SK-N-SH (cell line): ENCODE measurements at regions not wholly inside any gene's neighbourhood (a gene's known extent, or its start where the extent isn't known, plus 50 kb on each side); places are given as distances from the start of the nearest gene placed in this dataset.

Experiments used
- CTCF ChIA-PET: fragments of 300-600, 350-600 bp; formaldehyde crosslinking; extraction: SDS; loops from one replicate; lab custom pipeline; 2021; lab: Yijun Ruan, JAX
- POLR2A ChIA-PET: fragments of 350-600 bp; sonication (Branson Sonifier 250); formaldehyde crosslinking; extraction: SDS; loops from one replicate; lab custom pipeline; 2020; ENCODE audit warnings: antibody characterized with exemption, inconsistent platforms; lab: Yijun Ruan, JAX
- DNase-seq: peaks from one replicate; pipeline ENCODE4 v3.0.0; 2012
- H2AFZ ChIP-seq: fragments of 200-600 bp; sonication (generic); 2 replicates; pipeline ENCODE4 v1.8.1; 2016; ENCODE audit warnings: antibody characterized with exemption, mild to moderate bottlenecking, low read depth
- H3F3A ChIP-seq: fragments of 200-600 bp; sonication (generic); replicated peaks from 2 replicates; pipeline ENCODE3; 2016; ENCODE audit warnings: antibody characterized with exemption, mild to moderate bottlenecking; ENCODE audit not compliant: insufficient read depth
- H3K27ac ChIP-seq, 2 experiments: fragments of 200-500 bp in 1 of 2; fragments of 200-600 bp in 1 of 2; sonication (Bioruptor generic) in 1 of 2; sonication (generic), shearing (Covaris generic) in 1 of 2; 2 replicates each; pipeline versions ENCODE4 v1.5.1 to v1.6.1; 2014 to 2016; ENCODE audit warnings: low read depth in 2 of 2, inconsistent platforms in 1 of 2, low read length in 1 of 2, mild to moderate bottlenecking in 1 of 2, mixed read lengths in 1 of 2
- H3K27me3 ChIP-seq: fragments of 200-600 bp; sonication (generic), shearing (Covaris generic); 2 replicates; pipeline ENCODE4 v1.6.1; 2016; ENCODE audit warnings: mixed run types; ENCODE audit not compliant: insufficient read depth
- H3K36me3 ChIP-seq, 2 experiments: fragments of 200-500 bp in 1 of 2; fragments of 200-600 bp in 1 of 2; sonication (Bioruptor generic) in 1 of 2; sonication (generic) in 1 of 2; replicated peaks in 1 of 2; 2 replicates each; pipeline versions ENCODE3 to v1.5.1; 2014 to 2016; ENCODE audit warnings: low read length in 1 of 2, mild to moderate bottlenecking in 1 of 2; ENCODE audit not compliant: insufficient read depth in 2 of 2, control insufficient read depth in 1 of 2
- H3K4me1 ChIP-seq, 2 experiments: fragments of 200-500 bp in 1 of 2; fragments of 200-600 bp in 1 of 2; sonication (Bioruptor generic) in 1 of 2; sonication (generic), shearing (Covaris generic) in 1 of 2; 2 replicates each; pipeline versions ENCODE4 v1.5.1 to v1.6.1; 2014 to 2016; ENCODE audit warnings: low read depth in 1 of 2, low read length in 1 of 2, mixed run types in 1 of 2; ENCODE audit not compliant: insufficient read depth in 2 of 2, control insufficient read depth in 1 of 2
- H3K4me2 ChIP-seq: fragments of 200-600 bp; sonication (generic), shearing (Covaris generic); 2 replicates; pipeline ENCODE4 v1.6.1; 2017; ENCODE audit warnings: mixed run types
- H3K4me3 ChIP-seq, 2 experiments: fragments of 200-500 bp in 1 of 2; fragments of 200-600 bp in 1 of 2; sonication (Bioruptor generic) in 1 of 2; sonication (generic), shearing (Covaris generic) in 1 of 2; 2 replicates each; pipeline versions ENCODE4 v1.5.1 to v1.8.1; 2014 to 2016; ENCODE audit warnings: low read depth in 2 of 2, inconsistent platforms in 1 of 2, low read length in 1 of 2, mild to moderate bottlenecking in 1 of 2, mixed read lengths in 1 of 2, moderate library complexity in 1 of 2
- H3K79me2 ChIP-seq: fragments of 200-600 bp; sonication (generic); 2 replicates; pipeline ENCODE4 v1.8.1; 2017; ENCODE audit warnings: mild to moderate bottlenecking; ENCODE audit not compliant: insufficient read depth
- H3K9ac ChIP-seq: fragments of 200-600 bp; sonication (generic); 2 replicates; pipeline ENCODE4 v1.6.1; 2017; ENCODE audit warnings: mixed run types
- H3K9me2 ChIP-seq: fragments of 200-600 bp; sonication (generic); 2 replicates; pipeline ENCODE4 v1.6.1; 2017; ENCODE audit warnings: mixed run types
- H3K9me3 ChIP-seq: fragments of 200-600 bp; sonication (generic); 2 replicates; pipeline ENCODE4 v1.6.1; 2017; ENCODE audit warnings: mixed run types, mild to moderate bottlenecking, moderate library complexity
- H4K20me1 ChIP-seq: fragments of 200-600 bp; sonication (generic); 2 replicates; pipeline ENCODE4 v1.6.1; 2017; ENCODE audit warnings: mild to moderate bottlenecking, mixed run types; ENCODE audit not compliant: insufficient read depth
- CTCF ChIP-seq: fragments of 200-600 bp; sonication (generic); IDR thresholded peaks from 2 replicates; pipeline ENCODE4 v1.6.1; 2017; ENCODE audit warnings: antibody characterized with exemption, mild to moderate bottlenecking, moderate library complexity
- ELF1 ChIP-seq: IDR thresholded peaks from 2 replicates; pipeline ENCODE4 v1.4.0; 2012
- EP300 ChIP-seq, 2 experiments: IDR thresholded peaks; 2 replicates each; pipeline versions ENCODE4 v1.4.0 to v1.6.1; 2012; ENCODE audit warnings: borderline replicate concordance in 1 of 2, low read depth in 1 of 2, low read length in 1 of 2
- EZH2phosphoT487 ChIP-seq: fragments of 200-600 bp; sonication (generic); IDR thresholded peaks from 2 replicates; pipeline ENCODE4 v1.6.1; 2017; ENCODE audit warnings: low read depth, mixed run types, mild to moderate bottlenecking, antibody characterized with exemption, moderate library complexity, borderline replicate concordance
- FOXM1 ChIP-seq: IDR thresholded peaks from 2 replicates; pipeline ENCODE4 v1.4.0; 2012; ENCODE audit warnings: low read depth, mild to moderate bottlenecking
- GABPA ChIP-seq: IDR thresholded peaks from 2 replicates; pipeline ENCODE4 v1.4.0; 2012; ENCODE audit warnings: low read depth, mild to moderate bottlenecking
- GATA2 ChIP-seq: sonication (generic); formaldehyde crosslinking; IDR thresholded peaks from 2 replicates; pipeline ENCODE4 v1.5.0; 2020; ENCODE audit warnings: mild to moderate bottlenecking, missing genetic modification reagents
- JUND ChIP-seq: IDR thresholded peaks from 2 replicates; pipeline ENCODE4 v1.4.0; 2012
- MAX ChIP-seq: IDR thresholded peaks from 2 replicates; pipeline ENCODE4 v1.4.0; 2012; ENCODE audit warnings: low read depth
- MEF2A ChIP-seq: IDR thresholded peaks from 2 replicates; pipeline ENCODE4 v1.4.0; 2012; ENCODE audit warnings: low read depth, borderline replicate concordance
- MXI1 ChIP-seq: IDR thresholded peaks from 2 replicates; pipeline ENCODE4 v1.6.1; 2012; ENCODE audit warnings: mild to moderate bottlenecking, low read depth, low read length, improper control_type of control experiment
- NFIC ChIP-seq: IDR thresholded peaks from 2 replicates; pipeline ENCODE4 v1.4.0; 2012; ENCODE audit warnings: borderline replicate concordance
- NRF1 ChIP-seq: IDR thresholded peaks from 2 replicates; pipeline ENCODE4 v1.6.1; 2012; ENCODE audit warnings: low read depth, mild to moderate bottlenecking, low read length
- PBX3 ChIP-seq: IDR thresholded peaks from 2 replicates; pipeline ENCODE4; 2012
- RAD21 ChIP-seq: IDR thresholded peaks from 2 replicates; pipeline ENCODE4 v1.6.1; 2012; ENCODE audit warnings: mild to moderate bottlenecking, low read length
- RCOR1 ChIP-seq: fragments of 150-350 bp; IDR thresholded peaks from 2 replicates; pipeline ENCODE4 v1.6.1; 2017; ENCODE audit warnings: antibody characterized with exemption, low read length
- RFX5 ChIP-seq: IDR thresholded peaks from 2 replicates; pipeline ENCODE4 v1.6.1; 2012; ENCODE audit warnings: mild to moderate bottlenecking, improper control_type of control experiment, low read length
- RXRA ChIP-seq: IDR thresholded peaks from 2 replicates; pipeline ENCODE4 v1.4.0; 2012; ENCODE audit warnings: low read depth, mild to moderate bottlenecking, borderline replicate concordance
- TCF12 ChIP-seq: IDR thresholded peaks from 2 replicates; pipeline ENCODE4 v1.4.0; 2012
- TEAD4 ChIP-seq: IDR thresholded peaks from 2 replicates; pipeline ENCODE4 v1.4.0; 2012; ENCODE audit warnings: mild to moderate bottlenecking, borderline replicate concordance; ENCODE audit not compliant: insufficient read depth
- ZBTB33 ChIP-seq: IDR thresholded peaks from 2 replicates; pipeline ENCODE4 v1.4.0; 2012; ENCODE audit warnings: low read depth, borderline replicate concordance
- WGBS: methylation state at CpG from one replicate; pipeline ENCODE4 v1.1.6; 2017; ENCODE audit warnings: low lambda C conversion rate; 5-methylcytosine and 5-hydroxymethylcytosine counted together

GRCh38 chr17:10999484-10999883 is 161.6 kb upstream of the PIRT start:
- Histone ChIP-seq H3K4me1 (no peaks in the 10 kb centered on the region), H3K4me2 (no peak overlapping the region), H3K4me3 (no peak overlapping the region), H3K79me2 (no peaks in the 10 kb centered on the region)
- WGBS, result 25% methylated on average over 2 of the region's 2 CpGs
- CTCF ChIA-PET, result no interaction called here
- TF ChIP-seq NRF1 (no peak), EP300 (IDR thresholded peaks at IDR 0.05; ENCODE audit: borderline replicate concordance in 1 of 2, low read depth in 1 of 2, low read length in 1 of 2) (no peak), RXRA (no peak), GATA2 (CRISPR knock-in tag) (no peak), FOXM1 (no peak), PBX3 (no peak), TEAD4 (no peak), MAX (no peak), GABPA (no peak), NFIC (no peak), TCF12 (no peak), ZBTB33 (no peak)
- TF ChIP-seq, all 33 proteins: peak for 0
- no peaks in the 10 kb centered on the region for H4K20me1 ChIP-seq
- H3K9ac ChIP-seq, result no peak overlapping the region
- no peak overlapping the region for H3K27ac ChIP-seq
- no peaks in the 10 kb centered on the region for H3K9me3 ChIP-seq
- POLR2A ChIA-PET, result no interaction called here
- no peak overlapping the region for H2AFZ ChIP-seq
- DNase-seq, result no peak
- no peaks in the 10 kb centered on the region for H3K9me2 ChIP-seq
- no peaks in the 10 kb centered on the region for H3F3A ChIP-seq
- no peaks in the 10 kb centered on the region for H3K27me3 ChIP-seq
- H3K36me3 ChIP-seq, result no peaks in the 10 kb centered on the region

- Histone ChIP-seq H3K4me3 (no peak overlapping the region), H3K4me1 (no peaks in the 10 kb centered on the region), H3K9ac (no peak overlapping the region), H4K20me1 (no peaks in the 10 kb centered on the region), H2AFZ (no peak overlapping the region), H3F3A (no peaks in the 10 kb centered on the region), H3K79me2 (no peaks in the 10 kb centered on the region), H3K27ac (no peak overlapping the region), H3K27me3 (no peaks in the 10 kb centered on the region), H3K9me3 (no peaks in the 10 kb centered on the region), H3K36me3 (no peaks in the 10 kb centered on the region), H3K4me2 (no peak overlapping the region), H3K9me2 (no peaks in the 10 kb centered on the region)
- no peak for DNase-seq
- 21% methylated on average over 7 of the region's 7 CpGs for WGBS
- ChIA-PET POLR2A (no interaction called here), CTCF (interaction anchor here (1.0 kb wide), 1 partner anchor 14 kb away, joined by 4 read pairs; no protein-coding TSS in a partner anchor)
- TF ChIP-seq JUND (no peak), CTCF (no peak), ELF1 (no peak), RAD21 (no peak), MXI1 (no peak), TEAD4 (no peak), PBX3 (no peak), EZH2phosphoT487 (no peak), RFX5 (no peak), NRF1 (no peak), RCOR1 (no peak), GABPA (no peak), MEF2A (no peak)
Measured at GRCh38 chr17:10993126-10993525, 155.2 kb upstream of the PIRT start.
